Psoas muscle (tissue), 7 donors: ENCODE measurements at regions not wholly inside any gene's neighbourhood (a gene's known extent, or its start where the extent isn't known, plus 50 kb on each side); places are given as distances from the start of the nearest gene placed in this dataset.

Source experiments
- ATAC-seq, 4 donors: fragments of 200-7000 bp; cut with Tn5 transposase; one replicate each; pipeline ENCODE4 v1.9.1; 2020; ENCODE audit warnings: moderate library complexity in 3 of 4, mild to moderate bottlenecking in 2 of 4
- DNase-seq, 2 donors: peaks; one replicate each; pipeline ENCODE4 v3.0.0-alpha.2; 2020
- H3K27ac ChIP-seq: fragments of 200-600 bp; one replicate; pipeline ENCODE4 v1.8.0; 2022
- H3K27me3 ChIP-seq, 3 donors: fragments of 200-600 bp in 1 of 3; one replicate each; pipeline versions ENCODE4 v1.6.1 to v1.8.0; 2013 to 2022; ENCODE audit warnings: low read length in 2 of 3, mild to moderate bottlenecking in 2 of 3, moderate library complexity in 1 of 3; ENCODE audit not compliant: insufficient read depth in 3 of 3
- H3K36me3 ChIP-seq, 2 donors: fragments of 200-600 bp in 1 of 2; one replicate each; pipeline versions ENCODE4 v1.6.1 to v1.8.0; 2013 to 2022; ENCODE audit warnings: low read depth in 1 of 2, mild to moderate bottlenecking in 1 of 2, moderate library complexity in 1 of 2; ENCODE audit not compliant: insufficient read depth in 1 of 2
- H3K4me1 ChIP-seq: fragments of 200-600 bp; one replicate; pipeline ENCODE4 v1.8.0; 2022
- H3K4me3 ChIP-seq: fragments of 200-600 bp; one replicate; pipeline ENCODE4 v1.8.0; 2022; ENCODE audit warnings: mild to moderate bottlenecking
- H3K9me3 ChIP-seq: fragments of 200-600 bp; one replicate; pipeline ENCODE4 v1.8.0; 2022
- CTCF ChIP-seq: fragments of 200-600 bp; IDR thresholded peaks from one replicate; pipeline ENCODE4 v1.8.0; 2022; ENCODE audit warnings: antibody characterized with exemption
- WGBS, 3 donors: extraction: QIAGEN DNeasy Blood & Tissue Kit; methylation state at CpG; one replicate each; pipeline versions ENCODE4 v1.1.6 to v1.1.7; 2013; 5-methylcytosine and 5-hydroxymethylcytosine counted together
- intact Hi-C, 2 donors: fragments of 100-400 bp; cut with DNase I; formaldehyde crosslinking; loops; one replicate each; pipeline versions ENCODE4 v1.11.0 to v1.14.2; 2022
- donor health status: healthy with polysubstance abuse.
- donor health status: DM: no; HTN: no; CAD: no; lungs with moderate emphysema.
- donor health status: Bipolar disorder and iron deficiency.
- donor health status: healthy.
- donor health status: DM: yes; HTN: yes; CAD: no.
- donor health status: DM: no; HTN: no; CAD: no.
- donor health status: DM: yes; HTN: yes; CAD: no.

GRCh38 chr4:151574968-151575367 lies 166.0 kb downstream of the FHIP1A start:
- TF ChIP-seq CTCF, result no peak
- Histone ChIP-seq H3K4me3 (no peak overlapping the region), H3K27ac (peak overlapping the region; percentile 24), H3K36me3 (no peaks in the 10 kb centered on the region), H3K9me3 (no peaks in the 10 kb centered on the region), H3K4me1 (peaks cover 10% of the 10 kb centered on the region), H3K27me3 (no peaks in the 10 kb centered on the region)
- DNase-seq (no peak), ATAC-seq (peak in 1 of 4 donors; percentile 37)
- intact Hi-C loops, result loop anchor here in 1 of 2 donors (5.0 kb wide), 1 partner anchor 62 kb away; no protein-coding TSS in a partner anchor

- peak overlapping the region; percentile 24 for H3K27ac ChIP-seq
- no peak for TF ChIP-seq CTCF
- H3K9me3 ChIP-seq, result no peaks in the 10 kb centered on the region
- 86 to 93% (median 87%) methylated on average over 3 of the region's 3 CpGs for WGBS, 3 donors
- no peak overlapping the region for H3K4me3 ChIP-seq
- ATAC-seq (no peak), DNase-seq (no peak)
- peaks cover 13% of the 10 kb centered on the region for H3K4me1 ChIP-seq
- no peaks in the 10 kb centered on the region for H3K27me3 ChIP-seq
- no peaks in the 10 kb centered on the region for H3K36me3 ChIP-seq
- intact Hi-C loops, result loop anchor here in 1 of 2 donors (5.0 kb wide), 1 partner anchor 62 kb away; no protein-coding TSS in a partner anchor
Observed at GRCh38 chr4:151575646-151576045, 166.7 kb downstream of the FHIP1A start.

- TF ChIP-seq CTCF, result no peak
- Histone ChIP-seq H3K27me3 (no peaks in the 10 kb centered on the region), H3K27ac (no peak overlapping the region), H3K36me3 (no peaks in the 10 kb centered on the region), H3K4me1 (peaks cover 18% of the 10 kb centered on the region), H3K9me3 (no peaks in the 10 kb centered on the region), H3K4me3 (no peak overlapping the region)
- 55 to 64% (median 56%) methylated on average over 1 of the region's 1 CpG for WGBS, 3 donors
- intact Hi-C loops, result loop anchor here in 1 of 2 donors (5.0 kb wide), 1 partner anchor 61 kb away; no protein-coding TSS in a partner anchor
- ATAC-seq (no peak), DNase-seq (no peak)
Observed at GRCh38 chr4:151576627-151577026, 167.7 kb downstream of the FHIP1A start.

DNA sequence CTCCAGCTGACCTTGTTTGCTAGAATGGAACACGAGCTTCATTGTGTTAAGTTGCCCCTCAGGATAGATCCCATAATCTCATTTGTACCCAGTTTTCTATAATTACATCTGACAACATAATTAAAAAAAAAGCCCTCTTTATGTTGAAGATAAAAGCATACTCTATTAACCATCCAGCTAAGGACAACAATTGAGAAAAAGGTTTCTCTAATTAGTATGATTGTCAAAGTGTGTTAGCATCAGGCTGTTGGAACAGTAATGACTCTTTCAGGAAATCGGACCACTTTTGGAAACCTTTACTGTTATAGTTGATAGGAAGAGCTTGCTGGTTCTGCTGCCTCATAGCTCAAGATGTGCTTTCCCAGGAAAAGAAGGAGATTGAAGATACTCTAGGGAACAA lies 172.6 kb downstream of the FHIP1A start:
- ATAC-seq (no peak), DNase-seq (no peak)
- intact Hi-C loops, result no loop called here
- Histone ChIP-seq H3K27ac (no peak overlapping the region), H3K36me3 (no peaks in the 10 kb centered on the region), H3K4me3 (no peak overlapping the region), H3K4me1 (peaks cover 30% of the 10 kb centered on the region), H3K27me3 (no peaks in the 10 kb centered on the region), H3K9me3 (no peaks in the 10 kb centered on the region)
- WGBS, 3 donors, result 39 to 61% (median 50%) methylated on average over 2 of the region's 2 CpGs
- TF ChIP-seq CTCF, result no peak

GRCh38 chr4:151582098-151582497 lies 173.1 kb downstream of the FHIP1A start:
- Histone ChIP-seq H3K9me3 (no peaks in the 10 kb centered on the region), H3K36me3 (peaks cover 0 to 4% of the 10 kb centered on the region in 2 donors), H3K4me3 (no peak overlapping the region), H3K27ac (no peak overlapping the region), H3K4me1 (peaks cover 30% of the 10 kb centered on the region), H3K27me3 (no peaks in the 10 kb centered on the region)
- WGBS, 3 donors, result 47 to 72% (median 49%) methylated on average over 4 of the region's 4 CpGs
- intact Hi-C loops, result no loop called here
- ATAC-seq, result peak in 3 of 4 donors; percentile 39 to 56 (median 42)
- no peak for TF ChIP-seq CTCF
- DNase-seq, result no peak
